ENCODE measurements at regions not wholly inside any gene's neighbourhood (a gene's known extent, or its start where the extent isn't known, plus 50 kb on each side); places are given as distances from the start of the nearest gene placed in this dataset.
"Not testable (repeated sequence)": the region's sequence is repeated elsewhere in the genome, so short reads cannot be mapped to it uniquely, and the experiment has no call there.

- Histone ChIP-seq H3K9me3 (ENCODE audit: low read depth, low read length) (no peaks in the 10 kb centered on the region), H3K4me1 (ENCODE audit: insufficient read depth, low read length) (no peaks in the 10 kb centered on the region), H3K4me3 (ENCODE audit: low read length) (no peak overlapping the region), H3K27me3 (ENCODE audit: insufficient read depth, low read length) (no peaks in the 10 kb centered on the region)
These were observed 411.9 kb upstream of the SASH1 start for GRCh38 chr6:147930745-147931144.

DNA sequence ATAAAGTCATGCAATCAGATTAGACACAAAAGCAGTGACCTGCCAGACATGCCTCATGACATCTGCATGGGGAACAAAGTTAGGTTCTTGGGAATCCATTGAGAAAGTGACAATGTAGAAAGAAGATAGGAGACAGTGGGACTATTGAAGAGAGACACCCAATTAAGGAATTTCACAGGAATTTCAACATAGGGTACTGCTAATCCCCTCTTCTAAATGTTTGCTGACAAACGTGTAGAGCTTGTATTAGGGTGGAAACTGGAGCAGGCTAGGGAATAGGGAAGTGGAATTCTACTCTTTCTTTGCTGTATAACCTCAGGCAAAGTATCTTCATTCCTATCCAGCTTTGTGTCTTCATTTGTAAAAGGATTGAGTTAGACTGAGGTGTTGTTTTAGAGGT, 409.4 kb upstream of the SASH1 start:
- Histone ChIP-seq H3K27me3 (ENCODE audit: insufficient read depth, low read length) (no peaks in the 10 kb centered on the region), H3K4me3 (ENCODE audit: low read length) (no peak overlapping the region), H3K9me3 (ENCODE audit: low read depth, low read length) (no peaks in the 10 kb centered on the region), H3K4me1 (ENCODE audit: insufficient read depth, low read length) (no peaks in the 10 kb centered on the region)

DNA sequence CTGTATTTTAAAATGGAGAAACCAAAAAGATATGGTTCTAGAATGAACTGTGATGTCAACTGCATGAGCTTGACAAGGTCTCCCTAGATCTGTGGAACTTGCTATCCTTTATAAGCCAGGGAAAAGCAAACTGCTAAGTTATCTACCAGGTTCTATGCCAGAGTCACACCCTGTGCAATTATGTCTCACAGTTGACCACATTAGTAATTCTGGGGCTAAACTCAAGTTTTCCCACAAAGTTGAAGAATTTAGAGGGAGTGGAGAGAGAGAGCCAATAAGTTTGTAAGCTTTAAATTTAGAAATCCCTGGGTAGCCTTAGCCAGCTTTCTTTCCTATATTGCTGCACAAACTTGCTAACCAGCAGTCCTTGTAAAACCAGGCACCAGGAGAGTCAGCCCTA, 407.0 kb upstream of the SASH1 start:
- Histone ChIP-seq H3K9me3 (ENCODE audit: low read depth, low read length) (no peaks in the 10 kb centered on the region), H3K4me3 (ENCODE audit: low read length) (no peak overlapping the region), H3K4me1 (ENCODE audit: insufficient read depth, low read length) (no peaks in the 10 kb centered on the region), H3K27me3 (ENCODE audit: insufficient read depth, low read length) (no peaks in the 10 kb centered on the region)

DNA sequence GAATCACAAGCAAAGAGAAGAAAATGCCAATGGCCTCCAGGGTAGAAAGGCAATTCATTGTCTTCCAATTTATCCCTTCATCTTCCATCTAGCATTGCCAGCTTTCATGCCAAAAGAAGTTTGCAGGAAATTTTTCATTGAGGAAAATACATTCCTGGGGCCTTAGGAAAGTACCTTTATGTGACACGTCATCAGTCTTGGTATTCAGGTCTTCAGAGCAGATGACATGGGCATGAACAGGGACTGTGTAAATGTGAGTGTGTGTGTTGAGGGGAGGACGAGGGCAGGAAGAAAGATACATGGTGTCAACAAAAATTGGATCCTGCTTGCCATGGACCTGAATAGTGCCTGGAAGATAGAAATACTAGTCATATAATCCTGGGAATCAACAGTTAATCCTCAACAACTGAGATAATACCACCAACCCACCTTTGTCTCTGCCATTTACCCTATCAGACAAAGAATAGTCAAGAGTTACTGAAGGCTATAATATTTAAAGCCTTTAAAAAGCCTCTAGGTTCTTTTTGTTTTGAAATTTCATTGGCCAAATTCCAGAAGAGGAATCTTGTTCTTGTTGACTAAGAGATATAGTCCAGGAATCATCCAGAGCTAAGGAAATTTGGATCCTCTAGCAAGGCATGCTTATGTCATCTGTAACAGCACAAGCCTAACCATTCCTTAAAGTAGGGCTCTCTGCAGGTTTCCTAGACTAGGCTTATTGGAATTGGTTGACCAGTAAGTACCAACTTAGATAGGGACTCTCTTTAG, 405.8 kb upstream of the SASH1 start:
- no peaks in the 10 kb centered on the region for H3K4me1 ChIP-seq (ENCODE audit: insufficient read depth, low read length)
- no peak overlapping the region for H3K4me3 ChIP-seq (ENCODE audit: low read length)
- H3K27me3 ChIP-seq (ENCODE audit: insufficient read depth, low read length): no peaks in the 10 kb centered on the region
- H3K9me3 ChIP-seq (ENCODE audit: low read depth, low read length): no peaks in the 10 kb centered on the region

GRCh38 chr6:147941143-147941542, 401.5 kb upstream of the SASH1 start:
- H3K4me3 ChIP-seq (ENCODE audit: low read length): no peak overlapping the region
- H3K9me3 ChIP-seq (ENCODE audit: low read depth, low read length): no peaks in the 10 kb centered on the region
- H3K4me1 ChIP-seq (ENCODE audit: insufficient read depth, low read length): no peaks in the 10 kb centered on the region
- H3K27me3 ChIP-seq (ENCODE audit: insufficient read depth, low read length): no peaks in the 10 kb centered on the region

GRCh38 chr6:147942363-147942762, 400.3 kb upstream of the SASH1 start:
- H3K9me3 ChIP-seq (ENCODE audit: low read depth, low read length): no peaks in the 10 kb centered on the region
- H3K4me1 ChIP-seq (ENCODE audit: insufficient read depth, low read length): no peaks in the 10 kb centered on the region
- H3K27me3 ChIP-seq (ENCODE audit: insufficient read depth, low read length): no peaks in the 10 kb centered on the region
- no peak overlapping the region for H3K4me3 ChIP-seq (ENCODE audit: low read length)

DNA sequence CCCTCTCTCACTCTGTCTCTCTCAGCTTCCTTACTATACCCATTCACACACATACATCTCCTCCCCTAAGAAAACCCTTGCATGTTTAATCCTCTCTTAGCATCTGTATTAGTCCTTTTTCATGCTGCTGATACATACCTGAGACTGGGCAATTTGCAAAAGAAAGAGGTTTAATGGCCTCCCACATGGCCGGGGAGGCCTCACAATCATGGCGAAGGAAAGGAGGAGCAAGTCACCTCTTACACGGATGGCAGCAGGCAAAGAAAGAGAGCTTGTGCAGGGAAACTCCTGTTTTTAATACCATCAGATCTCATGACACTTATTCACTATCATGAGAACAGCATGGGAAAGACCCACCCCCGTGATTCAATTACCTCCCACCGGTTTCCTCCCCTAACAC, 398.5 kb upstream of the SASH1 start:
- Histone ChIP-seq H3K27me3 (ENCODE audit: insufficient read depth, low read length) (no peaks in the 10 kb centered on the region), H3K9me3 (ENCODE audit: low read depth, low read length) (no peaks in the 10 kb centered on the region), H3K4me1 (ENCODE audit: insufficient read depth, low read length) (no peaks in the 10 kb centered on the region), H3K4me3 (ENCODE audit: low read length) (no peak overlapping the region)

- no peaks in the 10 kb centered on the region for H3K27me3 ChIP-seq (ENCODE audit: insufficient read depth, low read length)
- no peaks in the 10 kb centered on the region for H3K4me1 ChIP-seq (ENCODE audit: insufficient read depth, low read length)
- no peak overlapping the region for H3K4me3 ChIP-seq (ENCODE audit: low read length)
- no peaks in the 10 kb centered on the region for H3K9me3 ChIP-seq (ENCODE audit: low read depth, low read length)
These were observed 395.1 kb upstream of the SASH1 start for GRCh38 chr6:147947521-147947920.

- Histone ChIP-seq H3K4me1 (ENCODE audit: insufficient read depth, low read length) (no peaks in the 10 kb centered on the region), H3K27me3 (ENCODE audit: insufficient read depth, low read length) (no peaks in the 10 kb centered on the region), H3K9me3 (ENCODE audit: low read depth, low read length) (no peaks in the 10 kb centered on the region), H3K4me3 (ENCODE audit: low read length) (no peak overlapping the region)
These were observed 392.5 kb upstream of the SASH1 start for GRCh38 chr6:147949981-147950622.

DNA sequence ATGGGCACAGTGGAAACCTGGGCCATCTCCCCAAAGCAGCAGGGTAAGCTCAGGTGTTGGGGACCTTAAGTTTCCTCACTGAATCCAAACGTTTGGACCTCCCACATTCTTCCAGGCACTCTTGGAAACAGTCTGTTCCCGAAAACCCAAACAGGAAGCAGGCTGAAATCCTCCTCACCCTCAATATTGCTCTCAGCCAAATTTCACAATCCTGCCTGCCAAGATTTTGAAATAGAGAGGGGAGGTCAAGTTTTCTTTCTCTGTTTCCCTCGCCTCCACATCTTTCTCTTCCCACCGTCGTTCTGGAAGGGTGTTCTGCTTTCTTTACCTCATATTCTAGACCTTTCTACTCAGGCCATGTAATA, 392.0 kb upstream of the SASH1 start:
- Histone ChIP-seq H3K9me3 (ENCODE audit: low read depth, low read length) (no peaks in the 10 kb centered on the region), H3K4me1 (ENCODE audit: insufficient read depth, low read length) (no peaks in the 10 kb centered on the region), H3K4me3 (ENCODE audit: low read length) (no peak overlapping the region), H3K27me3 (ENCODE audit: insufficient read depth, low read length) (no peaks in the 10 kb centered on the region)

- H3K4me3 ChIP-seq (ENCODE audit: low read length): no peak overlapping the region
- no peaks in the 10 kb centered on the region for H3K4me1 ChIP-seq (ENCODE audit: insufficient read depth, low read length)
- H3K9me3 ChIP-seq (ENCODE audit: low read depth, low read length): no peaks in the 10 kb centered on the region
- no peaks in the 10 kb centered on the region for H3K27me3 ChIP-seq (ENCODE audit: insufficient read depth, low read length)
These were observed 390.9 kb upstream of the SASH1 start for GRCh38 chr6:147951726-147952125.

- H3K27me3 ChIP-seq (ENCODE audit: insufficient read depth, low read length): no peaks in the 10 kb centered on the region
- H3K4me1 ChIP-seq (ENCODE audit: insufficient read depth, low read length): no peaks in the 10 kb centered on the region
- no peaks in the 10 kb centered on the region for H3K9me3 ChIP-seq (ENCODE audit: low read depth, low read length)
- no peak overlapping the region for H3K4me3 ChIP-seq (ENCODE audit: low read length)
These were observed 387.7 kb upstream of the SASH1 start for GRCh38 chr6:147954938-147955337.

GRCh38 chr6:147958683-147959082, 384.0 kb upstream of the SASH1 start:
- Histone ChIP-seq H3K4me1 (ENCODE audit: insufficient read depth, low read length) (no peaks in the 10 kb centered on the region), H3K4me3 (ENCODE audit: low read length) (no peak overlapping the region), H3K9me3 (ENCODE audit: low read depth, low read length) (no peaks in the 10 kb centered on the region), H3K27me3 (ENCODE audit: insufficient read depth, low read length) (no peaks in the 10 kb centered on the region)

DNA sequence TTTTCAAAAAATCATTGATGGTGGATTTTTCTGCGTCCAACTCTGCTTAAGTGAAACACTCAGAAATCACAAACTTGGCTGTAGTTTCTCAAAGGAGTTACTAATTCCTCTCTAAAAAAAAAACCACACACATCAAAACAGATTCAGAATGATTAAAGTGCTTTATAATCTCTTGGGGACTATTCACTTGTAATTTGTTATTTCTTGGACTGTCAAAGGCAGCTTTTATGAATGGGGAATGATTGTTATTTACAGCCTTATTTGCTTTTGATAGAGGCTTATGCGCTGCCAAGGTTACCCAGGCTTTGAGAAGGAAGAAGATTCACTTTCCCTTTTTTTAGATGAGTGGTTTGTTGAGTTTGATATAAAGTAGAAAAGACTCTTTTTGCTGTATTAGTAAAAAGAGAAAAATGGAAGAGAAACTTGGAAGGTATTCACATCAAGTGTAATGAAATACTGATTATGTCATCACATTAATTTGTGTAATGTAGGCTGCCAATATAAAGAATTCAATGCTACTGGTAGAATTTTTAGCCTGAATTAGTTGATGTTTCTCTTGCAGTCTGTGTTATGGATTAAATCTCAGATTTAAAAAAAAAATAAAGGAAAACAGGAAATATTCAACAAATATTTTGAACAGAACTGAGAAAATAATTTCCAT, 381.0 kb upstream of the SASH1 start:
- no peaks in the 10 kb centered on the region for H3K9me3 ChIP-seq (ENCODE audit: low read depth, low read length)
- H3K4me3 ChIP-seq (ENCODE audit: low read length): no peak overlapping the region
- H3K4me1 ChIP-seq (ENCODE audit: insufficient read depth, low read length): no peaks in the 10 kb centered on the region
- H3K27me3 ChIP-seq (ENCODE audit: insufficient read depth, low read length): no peaks in the 10 kb centered on the region

DNA sequence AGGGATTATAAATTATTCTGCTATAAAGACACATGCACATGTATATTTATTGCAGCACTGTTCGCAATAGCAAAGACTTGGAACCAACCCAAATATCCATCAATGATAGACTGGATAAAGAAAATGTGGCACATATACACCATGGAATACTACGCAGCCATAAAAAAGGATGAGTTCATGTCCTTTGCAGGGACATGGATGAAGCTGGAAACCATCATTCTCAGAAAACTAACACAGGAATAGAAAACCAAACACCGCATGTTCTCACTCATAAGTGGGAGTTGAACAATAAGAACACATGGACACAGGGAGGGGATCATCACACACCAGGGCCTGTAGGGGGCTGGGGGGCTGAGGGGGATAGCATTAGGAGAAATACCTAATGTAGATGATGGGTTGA, 377.2 kb upstream of the SASH1 start:
- not testable (repeated sequence) for H3K27me3 ChIP-seq (ENCODE audit: insufficient read depth, low read length); H3K9me3 ChIP-seq (ENCODE audit: low read depth, low read length); H3K4me3 ChIP-seq (ENCODE audit: low read length); H3K4me1 ChIP-seq (ENCODE audit: insufficient read depth, low read length)

DNA sequence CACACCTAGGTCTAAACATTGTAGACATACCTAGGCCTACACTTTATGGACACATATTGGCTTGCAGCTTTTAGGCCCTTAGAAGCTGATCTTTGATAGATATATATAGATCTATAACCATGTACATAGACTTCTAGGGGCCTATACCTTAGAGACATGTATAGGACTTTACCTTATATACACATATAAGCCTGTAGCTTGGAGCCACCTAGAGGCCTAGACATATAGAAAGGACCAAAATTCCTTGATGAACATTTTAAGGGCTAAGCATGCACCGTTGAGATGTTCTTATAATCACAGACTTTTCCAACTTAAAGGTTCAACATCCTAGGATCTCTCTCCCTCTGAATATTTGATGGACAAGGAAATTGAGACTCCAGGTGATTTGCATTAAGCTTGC, 371.7 kb upstream of the SASH1 start:
- no peak overlapping the region for H3K4me3 ChIP-seq (ENCODE audit: low read length)

More for the DNA sequence above, 371.7 kb upstream of the SASH1 start:
- H3K4me1 ChIP-seq (ENCODE audit: insufficient read depth, low read length): no peaks in the 10 kb centered on the region
- H3K9me3 ChIP-seq (ENCODE audit: low read depth, low read length): no peaks in the 10 kb centered on the region
- H3K27me3 ChIP-seq (ENCODE audit: insufficient read depth, low read length): no peaks in the 10 kb centered on the region
